SK-N-SH (cell line): ENCODE measurements at regions not wholly inside any gene's neighbourhood (a gene's known extent, or its start where the extent isn't known, plus 50 kb on each side); places are given as distances from the start of the nearest gene placed in this dataset.
"Not testable (repeated sequence)": the region's sequence is repeated elsewhere in the genome, so short reads cannot be mapped to it uniquely, and the experiment has no call there.

Experiments used
- CTCF ChIA-PET: fragments of 300-600, 350-600 bp; formaldehyde crosslinking; extraction: SDS; loops from one replicate; lab custom pipeline; 2021; lab: Yijun Ruan, JAX
- POLR2A ChIA-PET: fragments of 350-600 bp; sonication (Branson Sonifier 250); formaldehyde crosslinking; extraction: SDS; loops from one replicate; lab custom pipeline; 2020; ENCODE audit warnings: antibody characterized with exemption, inconsistent platforms; lab: Yijun Ruan, JAX
- DNase-seq: peaks from one replicate; pipeline ENCODE4 v3.0.0; 2012
- H2AFZ ChIP-seq: fragments of 200-600 bp; sonication (generic); 2 replicates; pipeline ENCODE4 v1.8.1; 2016; ENCODE audit warnings: antibody characterized with exemption, mild to moderate bottlenecking, low read depth
- H3F3A ChIP-seq: fragments of 200-600 bp; sonication (generic); replicated peaks from 2 replicates; pipeline ENCODE3; 2016; ENCODE audit warnings: antibody characterized with exemption, mild to moderate bottlenecking; ENCODE audit not compliant: insufficient read depth
- H3K27ac ChIP-seq, 2 experiments: fragments of 200-500 bp in 1 of 2; fragments of 200-600 bp in 1 of 2; sonication (Bioruptor generic) in 1 of 2; sonication (generic), shearing (Covaris generic) in 1 of 2; 2 replicates each; pipeline versions ENCODE4 v1.5.1 to v1.6.1; 2014 to 2016; ENCODE audit warnings: low read depth in 2 of 2, inconsistent platforms in 1 of 2, low read length in 1 of 2, mild to moderate bottlenecking in 1 of 2, mixed read lengths in 1 of 2
- H3K27me3 ChIP-seq: fragments of 200-600 bp; sonication (generic), shearing (Covaris generic); 2 replicates; pipeline ENCODE4 v1.6.1; 2016; ENCODE audit warnings: mixed run types; ENCODE audit not compliant: insufficient read depth
- H3K36me3 ChIP-seq, 2 experiments: fragments of 200-500 bp in 1 of 2; fragments of 200-600 bp in 1 of 2; sonication (Bioruptor generic) in 1 of 2; sonication (generic) in 1 of 2; replicated peaks in 1 of 2; 2 replicates each; pipeline versions ENCODE3 to v1.5.1; 2014 to 2016; ENCODE audit warnings: low read length in 1 of 2, mild to moderate bottlenecking in 1 of 2; ENCODE audit not compliant: insufficient read depth in 2 of 2, control insufficient read depth in 1 of 2
- H3K4me1 ChIP-seq, 2 experiments: fragments of 200-500 bp in 1 of 2; fragments of 200-600 bp in 1 of 2; sonication (Bioruptor generic) in 1 of 2; sonication (generic), shearing (Covaris generic) in 1 of 2; 2 replicates each; pipeline versions ENCODE4 v1.5.1 to v1.6.1; 2014 to 2016; ENCODE audit warnings: low read depth in 1 of 2, low read length in 1 of 2, mixed run types in 1 of 2; ENCODE audit not compliant: insufficient read depth in 2 of 2, control insufficient read depth in 1 of 2
- H3K4me2 ChIP-seq: fragments of 200-600 bp; sonication (generic), shearing (Covaris generic); 2 replicates; pipeline ENCODE4 v1.6.1; 2017; ENCODE audit warnings: mixed run types
- H3K4me3 ChIP-seq, 2 experiments: fragments of 200-500 bp in 1 of 2; fragments of 200-600 bp in 1 of 2; sonication (Bioruptor generic) in 1 of 2; sonication (generic), shearing (Covaris generic) in 1 of 2; 2 replicates each; pipeline versions ENCODE4 v1.5.1 to v1.8.1; 2014 to 2016; ENCODE audit warnings: low read depth in 2 of 2, inconsistent platforms in 1 of 2, low read length in 1 of 2, mild to moderate bottlenecking in 1 of 2, mixed read lengths in 1 of 2, moderate library complexity in 1 of 2
- H3K79me2 ChIP-seq: fragments of 200-600 bp; sonication (generic); 2 replicates; pipeline ENCODE4 v1.8.1; 2017; ENCODE audit warnings: mild to moderate bottlenecking; ENCODE audit not compliant: insufficient read depth
- H3K9ac ChIP-seq: fragments of 200-600 bp; sonication (generic); 2 replicates; pipeline ENCODE4 v1.6.1; 2017; ENCODE audit warnings: mixed run types
- H3K9me2 ChIP-seq: fragments of 200-600 bp; sonication (generic); 2 replicates; pipeline ENCODE4 v1.6.1; 2017; ENCODE audit warnings: mixed run types
- H3K9me3 ChIP-seq: fragments of 200-600 bp; sonication (generic); 2 replicates; pipeline ENCODE4 v1.6.1; 2017; ENCODE audit warnings: mixed run types, mild to moderate bottlenecking, moderate library complexity
- H4K20me1 ChIP-seq: fragments of 200-600 bp; sonication (generic); 2 replicates; pipeline ENCODE4 v1.6.1; 2017; ENCODE audit warnings: mild to moderate bottlenecking, mixed run types; ENCODE audit not compliant: insufficient read depth
- EP300 ChIP-seq, 2 experiments: IDR thresholded peaks; 2 replicates each; pipeline versions ENCODE4 v1.4.0 to v1.6.1; 2012; ENCODE audit warnings: borderline replicate concordance in 1 of 2, low read depth in 1 of 2, low read length in 1 of 2
- RAD21 ChIP-seq: IDR thresholded peaks from 2 replicates; pipeline ENCODE4 v1.6.1; 2012; ENCODE audit warnings: mild to moderate bottlenecking, low read length
- RCOR1 ChIP-seq: fragments of 150-350 bp; IDR thresholded peaks from 2 replicates; pipeline ENCODE4 v1.6.1; 2017; ENCODE audit warnings: antibody characterized with exemption, low read length
- RFX5 ChIP-seq: IDR thresholded peaks from 2 replicates; pipeline ENCODE4 v1.6.1; 2012; ENCODE audit warnings: mild to moderate bottlenecking, improper control_type of control experiment, low read length
- RXRA ChIP-seq: IDR thresholded peaks from 2 replicates; pipeline ENCODE4 v1.4.0; 2012; ENCODE audit warnings: low read depth, mild to moderate bottlenecking, borderline replicate concordance
- SMC3 ChIP-seq: IDR thresholded peaks from 2 replicates; pipeline ENCODE4 v1.6.1; 2012; ENCODE audit warnings: low read depth, low read length, improper control_type of control experiment
- TCF12 ChIP-seq: IDR thresholded peaks from 2 replicates; pipeline ENCODE4 v1.4.0; 2012
- USF1 ChIP-seq: IDR thresholded peaks from 2 replicates; pipeline ENCODE4 v1.4.0; 2012; ENCODE audit warnings: low read depth, borderline replicate concordance
- ZBTB33 ChIP-seq: IDR thresholded peaks from 2 replicates; pipeline ENCODE4 v1.4.0; 2012; ENCODE audit warnings: low read depth, borderline replicate concordance
- WGBS: methylation state at CpG from one replicate; pipeline ENCODE4 v1.1.6; 2017; ENCODE audit warnings: low lambda C conversion rate; 5-methylcytosine and 5-hydroxymethylcytosine counted together

GRCh38 chr4:36609661-36610060, 328.2 kb downstream of the DTHD1 start:
- Histone ChIP-seq H3K9me2 (no peaks in the 10 kb centered on the region), H3F3A (no peaks in the 10 kb centered on the region), H3K27me3 (no peaks in the 10 kb centered on the region), H3K9me3 (no peaks in the 10 kb centered on the region), H3K27ac (no peak overlapping the region), H3K9ac (no peak overlapping the region), H3K4me3 (no peak overlapping the region), H3K4me2 (no peak overlapping the region), H3K4me1 (no peaks in the 10 kb centered on the region), H3K79me2 (no peaks in the 10 kb centered on the region), H2AFZ (no peak overlapping the region), H4K20me1 (no peaks in the 10 kb centered on the region), H3K36me3 (no peaks in the 10 kb centered on the region)
- no peak for TF ChIP-seq RAD21
- TF ChIP-seq USF1 = no peak
- no peak for TF ChIP-seq EP300 (IDR thresholded peaks at IDR 0.05; ENCODE audit: borderline replicate concordance in 1 of 2, low read depth in 1 of 2, low read length in 1 of 2)
- TF ChIP-seq TCF12 = no peak
- 0% methylated on average over 1 of the region's 1 CpG for WGBS
- POLR2A ChIA-PET = no interaction called here
- DNase-seq = no peak
- CTCF ChIA-PET = no interaction called here

- no peaks in the 10 kb centered on the region for H3K27me3 ChIP-seq
- H3K9me3 ChIP-seq = no peaks in the 10 kb centered on the region
- WGBS = 3% methylated on average over 2 of the region's 2 CpGs
- DNase-seq = no peak
- POLR2A ChIA-PET = no interaction called here
- CTCF ChIA-PET = no interaction called here
- H3K4me1 ChIP-seq = no peaks in the 10 kb centered on the region
- no peaks in the 10 kb centered on the region for H3K9me2 ChIP-seq
- no peak overlapping the region for H2AFZ ChIP-seq
- H4K20me1 ChIP-seq = no peaks in the 10 kb centered on the region
- no peak overlapping the region for H3K4me2 ChIP-seq
- no peak for TF ChIP-seq EP300 (IDR thresholded peaks at IDR 0.05; ENCODE audit: borderline replicate concordance in 1 of 2, low read depth in 1 of 2, low read length in 1 of 2)
- TF ChIP-seq RFX5 = no peak
- no peak for TF ChIP-seq RAD21
- no peak for TF ChIP-seq RCOR1
- TF ChIP-seq RXRA = no peak
- no peak for TF ChIP-seq USF1
- no peak for TF ChIP-seq SMC3
- TF ChIP-seq ZBTB33 = no peak
- H3K36me3 ChIP-seq = no peaks in the 10 kb centered on the region
- no peak overlapping the region for H3K27ac ChIP-seq
- no peaks in the 10 kb centered on the region for H3F3A ChIP-seq
- no peak overlapping the region for H3K4me3 ChIP-seq
- no peaks in the 10 kb centered on the region for H3K79me2 ChIP-seq
- no peak overlapping the region for H3K9ac ChIP-seq
These were observed 329.2 kb downstream of the DTHD1 start for GRCh38 chr4:36610628-36611027.

GRCh38 chr4:36613142-36613541, 331.7 kb downstream of the DTHD1 start:
- H3K9me2 ChIP-seq, POLR2A ChIA-PET, DNase-seq, H3K27me3 ChIP-seq, H3K4me1 ChIP-seq, H3K4me3 ChIP-seq, H4K20me1 ChIP-seq, H3K4me2 ChIP-seq, CTCF ChIA-PET, H2AFZ ChIP-seq, H3K36me3 ChIP-seq, H3K9ac ChIP-seq, H3K9me3 ChIP-seq, H3F3A ChIP-seq, H3K79me2 ChIP-seq, H3K27ac ChIP-seq: not testable (repeated sequence)
- 4% methylated on average over 2 of the region's 2 CpGs for WGBS
